ENCODE measurements at regions not wholly inside any gene's neighbourhood (a gene's known extent, or its start where the extent isn't known, plus 50 kb on each side); places are given as distances from the start of the nearest gene placed in this dataset.

DNA sequence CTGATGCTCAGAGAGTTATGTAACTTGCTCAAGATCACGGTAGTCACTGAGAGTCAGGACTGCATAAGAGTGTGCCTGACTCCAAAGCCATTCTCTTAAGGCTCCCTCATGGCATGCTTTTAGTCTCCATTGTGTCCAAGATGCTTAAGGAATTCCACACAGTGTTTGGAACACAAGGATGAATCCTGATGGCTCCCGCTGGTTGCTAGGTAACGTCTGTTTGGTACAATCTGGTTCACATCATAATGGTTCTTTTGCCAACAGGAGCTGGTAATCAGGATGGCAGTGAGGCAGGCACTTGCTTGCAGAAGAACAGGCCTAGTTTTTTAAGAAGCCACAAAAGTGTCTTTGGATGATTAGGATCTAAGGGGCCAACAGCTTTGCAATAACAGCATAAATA, 436.5 kb upstream of the DAB1 start:
- TF ChIP-seq EZH2 (IDR thresholded peaks at IDR 0.05; ENCODE audit: borderline replicate concordance, low read depth, low read length, poor library complexity, severe bottlenecking) = no peak
- no peak for TF ChIP-seq CTCF (conservative IDR thresholded peaks at IDR 0.05; ENCODE audit: low read depth, low read length)
